Lung (tissue), 11 donors: ENCODE measurements at regions not wholly inside any gene's neighbourhood (a gene's known extent, or its start where the extent isn't known, plus 50 kb on each side); places are given as distances from the start of the nearest gene placed in this dataset.
A peak's percentile ranks its signal among the peaks of the same experiment; 100 is the strongest.

Source experiments
- ATAC-seq: fragments of 200-7000 bp; cut with Tn5 transposase; one replicate; pipeline ENCODE4 v1.9.1; 2020; ENCODE audit warnings: moderate number of reproducible peaks; ENCODE audit not compliant: insufficient read depth, low FRiP score
- DNase-seq, 3 donors: peaks; one replicate each; pipeline ENCODE4 v3.0.0-alpha.2; 2013 to 2017
- H3K27ac ChIP-seq, 2 donors: one replicate each; pipeline ENCODE4 v1.5.1; 2013; ENCODE audit warnings: mild to moderate bottlenecking in 2 of 2, moderate library complexity in 2 of 2, control low read depth in 1 of 2, inconsistent platforms in 1 of 2, low read depth in 1 of 2, low read length in 1 of 2
- H3K27me3 ChIP-seq, 3 donors: one replicate each; pipeline ENCODE4 v1.5.1; 2013; ENCODE audit warnings: low read length in 2 of 3; ENCODE audit not compliant: control insufficient read depth in 3 of 3, insufficient read depth in 3 of 3
- H3K36me3 ChIP-seq, 4 donors: one replicate each; pipeline ENCODE4 v1.5.1; 2013; ENCODE audit warnings: low read length in 4 of 4, mild to moderate bottlenecking in 1 of 4, moderate library complexity in 1 of 4; ENCODE audit not compliant: control insufficient read depth in 4 of 4, insufficient read depth in 4 of 4
- H3K4me1 ChIP-seq, 5 donors: one replicate each; pipeline ENCODE4 v1.5.1; 2013; ENCODE audit warnings: low read length in 5 of 5, mild to moderate bottlenecking in 2 of 5, moderate library complexity in 1 of 5; ENCODE audit not compliant: control insufficient read depth in 5 of 5, insufficient read depth in 5 of 5
- H3K4me3 ChIP-seq: one replicate; pipeline ENCODE4 v1.5.1; 2013; ENCODE audit warnings: mild to moderate bottlenecking, control low read depth, moderate library complexity
- H3K9ac ChIP-seq, 2 donors: one replicate each; pipeline ENCODE4 v1.5.1; 2013; ENCODE audit warnings: low read length in 2 of 2, control low read depth in 1 of 2; ENCODE audit not compliant: insufficient read depth in 1 of 2
- H3K9me3 ChIP-seq, 4 donors: one replicate each; pipeline ENCODE4 v1.5.1; 2013; ENCODE audit warnings: low read length in 3 of 4, mild to moderate bottlenecking in 1 of 4, moderate library complexity in 1 of 4; ENCODE audit not compliant: control insufficient read depth in 4 of 4, insufficient read depth in 3 of 4
- CTCF ChIP-seq: IDR thresholded peaks from 2 replicates; pipeline ENCODE4 v1.5.1; 2012; ENCODE audit warnings: mild to moderate bottlenecking; ENCODE audit errors: control extremely low read depth, extremely low read depth
- WGBS, 2 donors: extraction: QIAGEN DNeasy Blood & Tissue Kit; methylation state at CpG; one replicate each; pipeline ENCODE4 v1.1.7; 2013; 5-methylcytosine and 5-hydroxymethylcytosine counted together
- donor health status: control.
- donor health status: control.
- donor health status: Bipolar disorder and iron deficiency.
- donor health status: healthy.
- donor health status: DM: yes; HTN: yes; CAD: no.

- no peak overlapping the region for H3K4me3 ChIP-seq
These were observed 64.3 kb upstream of the PLEKHA5 start for GRCh38 chr12:19065223-19065622.

GRCh38 chr12:19065871-19066270, 63.7 kb upstream of the PLEKHA5 start:
- no peak overlapping the region for H3K4me3 ChIP-seq
- H3K36me3 ChIP-seq = no peaks in the 10 kb centered on the region
- 79 to 87% methylated on average over 1 of the region's 1 CpG for WGBS, 2 donors
- H3K9me3 ChIP-seq = no peaks in the 10 kb centered on the region
- H3K27me3 ChIP-seq = no peaks in the 10 kb centered on the region
- H3K4me1 ChIP-seq = peaks cover 0 to 2% (median 0%) of the 10 kb centered on the region in 5 donors
- ATAC-seq (no peak), DNase-seq (no peak)
- H3K9ac ChIP-seq = no peak overlapping the region
- H3K27ac ChIP-seq = no peak overlapping the region
- no peak for TF ChIP-seq CTCF

More at GRCh38 chr12:19065223-19065622, 64.3 kb upstream of the PLEKHA5 start:
- no peaks in the 10 kb centered on the region for H3K36me3 ChIP-seq
- DNase-seq = no peak
- TF ChIP-seq CTCF = no peak
- no peaks in the 10 kb centered on the region for H3K9me3 ChIP-seq
- 69 to 90% methylated on average over 2 of the region's 2 CpGs for WGBS, 2 donors
- no peaks in the 10 kb centered on the region for H3K27me3 ChIP-seq
- no peak overlapping the region for H3K27ac ChIP-seq
- H3K4me1 ChIP-seq = peaks cover 0 to 2% (median 0%) of the 10 kb centered on the region in 5 donors
- H3K9ac ChIP-seq = no peak overlapping the region
- ATAC-seq = no peak

GRCh38 chr12:19066475-19067001, 63.0 kb upstream of the PLEKHA5 start:
- H3K9me3 ChIP-seq = no peaks in the 10 kb centered on the region
- no peaks in the 10 kb centered on the region for H3K27me3 ChIP-seq
- H3K4me1 ChIP-seq = peaks cover 0 to 2% (median 0%) of the 10 kb centered on the region in 5 donors
- peak; percentile 12 to 49 (median 22) for DNase-seq
- H3K27ac ChIP-seq = no peak overlapping the region
- H3K4me3 ChIP-seq = no peak overlapping the region
- H3K36me3 ChIP-seq = no peaks in the 10 kb centered on the region
- ATAC-seq = no peak
- WGBS, 2 donors = 54 to 73% methylated on average over 3 of the region's 3 CpGs
- H3K9ac ChIP-seq = no peak overlapping the region
- TF ChIP-seq CTCF = no peak

GRCh38 chr12:19068137-19068536, 61.4 kb upstream of the PLEKHA5 start:
- Histone ChIP-seq H3K27ac (no peak overlapping the region), H3K4me3 (no peak overlapping the region), H3K9me3 (no peaks in the 10 kb centered on the region), H3K4me1 (peaks cover 0 to 2% (median 0%) of the 10 kb centered on the region in 5 donors), H3K9ac (no peak overlapping the region), H3K27me3 (no peaks in the 10 kb centered on the region), H3K36me3 (no peaks in the 10 kb centered on the region)
- DNase-seq (no peak), ATAC-seq (no peak)
- TF ChIP-seq CTCF = no peak
- 59 to 66% methylated on average over 1 of the region's 1 CpG for WGBS, 2 donors
